ENCODE measurements at regions not wholly inside any gene's neighbourhood (a gene's known extent, or its start where the extent isn't known, plus 50 kb on each side); places are given as distances from the start of the nearest gene placed in this dataset.
"Not testable (repeated sequence)": the region's sequence is repeated elsewhere in the genome, so short reads cannot be mapped to it uniquely, and the experiment has no call there.

DNA sequence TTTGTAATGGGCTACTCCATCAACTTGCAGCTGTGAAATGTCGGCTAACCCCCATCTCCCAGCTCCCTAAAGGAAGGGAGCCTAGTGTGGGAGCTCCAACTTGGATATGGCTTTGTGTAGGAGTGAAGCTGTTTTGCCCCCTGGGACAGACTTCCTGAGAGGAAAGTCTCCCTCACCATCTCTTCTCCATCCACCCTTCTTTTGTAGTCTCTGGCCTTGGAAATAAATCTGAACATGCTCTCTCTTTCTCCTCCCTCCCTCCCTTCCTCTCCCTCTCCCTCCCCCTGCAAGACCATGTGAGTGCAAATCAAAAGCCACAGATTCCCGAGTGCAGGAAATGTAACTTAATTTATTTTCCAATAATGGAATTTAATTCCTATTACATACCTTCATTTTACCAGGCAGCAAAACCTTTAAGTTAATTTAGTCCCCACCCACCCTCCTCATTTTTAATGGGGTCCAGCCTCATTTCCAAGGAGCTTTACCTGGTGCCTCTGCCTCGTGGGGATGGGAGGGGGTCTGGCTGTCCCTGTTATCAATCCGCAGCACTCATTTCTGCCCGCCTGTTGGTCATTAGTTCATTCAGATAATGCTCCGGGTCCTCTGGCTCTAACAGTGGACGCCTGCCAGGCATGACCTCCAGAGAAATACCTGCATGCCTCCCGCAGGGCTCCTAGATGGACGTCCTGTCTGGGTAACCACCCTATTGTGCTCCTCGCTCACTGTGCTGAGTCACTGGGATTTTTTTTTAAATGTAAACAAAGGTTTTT, 122.9 kb upstream of the TAF11L2 start:
- dilution Hi-C loops (cut with MboI; ENCODE audit: extremely low pct_ligation_motif_present, low sequenced_read_pairs) = no loop called here
- H3K9me3 ChIP-seq (replicated peaks; ENCODE audit: control insufficient read depth, insufficient read depth, low read length) = no peaks in the 10 kb centered on the region
- no peak overlapping the region for H2AFZ ChIP-seq (ENCODE audit: low read depth, low read length)
- FAIRE-seq (no peak), DNase-seq (ENCODE audit: low read depth, low spot score) (no peak)
- no peak overlapping the region for H3K9ac ChIP-seq (replicated peaks; ENCODE audit: extremely low read depth, insufficient read depth, low read length)
- H4K20me1 ChIP-seq (replicated peaks; ENCODE audit: control insufficient read depth, extremely low read depth, insufficient read depth, low read length) = no peaks in the 10 kb centered on the region
- H3K27me3 ChIP-seq (ENCODE audit: control insufficient read depth in 2 of 2, insufficient read depth in 2 of 2, low read length in 2 of 2) = peaks cover 0 to 2% of the 10 kb centered on the region in 2 experiments
- no peak overlapping the region for H3K27ac ChIP-seq (ENCODE audit: insufficient read depth, low read depth, low read length)
- no peaks in the 10 kb centered on the region for H3K9me1 ChIP-seq (replicated peaks; ENCODE audit: control insufficient read depth, extremely low read depth, insufficient read depth, low read length)
- no TSS peak for BruUV-seq (replicated peaks)
- ChIA-PET CTCF (no interaction called here), POLR2A (no interaction called here)
- intact Hi-C loops (cut with micrococcal nuclease) = no loop called here
- H3K36me3 ChIP-seq (ENCODE audit: control insufficient read depth in 2 of 2, extremely low read depth in 1 of 2, insufficient read depth in 2 of 2, low read length in 2 of 2) = no peaks in the 10 kb centered on the region
- no peak for TF ChIP-seq POLR2AphosphoS5 (IDR thresholded peaks at IDR 0.05; ENCODE audit: insufficient read depth, low read depth, low read length)
- TF ChIP-seq, protein P1, sequence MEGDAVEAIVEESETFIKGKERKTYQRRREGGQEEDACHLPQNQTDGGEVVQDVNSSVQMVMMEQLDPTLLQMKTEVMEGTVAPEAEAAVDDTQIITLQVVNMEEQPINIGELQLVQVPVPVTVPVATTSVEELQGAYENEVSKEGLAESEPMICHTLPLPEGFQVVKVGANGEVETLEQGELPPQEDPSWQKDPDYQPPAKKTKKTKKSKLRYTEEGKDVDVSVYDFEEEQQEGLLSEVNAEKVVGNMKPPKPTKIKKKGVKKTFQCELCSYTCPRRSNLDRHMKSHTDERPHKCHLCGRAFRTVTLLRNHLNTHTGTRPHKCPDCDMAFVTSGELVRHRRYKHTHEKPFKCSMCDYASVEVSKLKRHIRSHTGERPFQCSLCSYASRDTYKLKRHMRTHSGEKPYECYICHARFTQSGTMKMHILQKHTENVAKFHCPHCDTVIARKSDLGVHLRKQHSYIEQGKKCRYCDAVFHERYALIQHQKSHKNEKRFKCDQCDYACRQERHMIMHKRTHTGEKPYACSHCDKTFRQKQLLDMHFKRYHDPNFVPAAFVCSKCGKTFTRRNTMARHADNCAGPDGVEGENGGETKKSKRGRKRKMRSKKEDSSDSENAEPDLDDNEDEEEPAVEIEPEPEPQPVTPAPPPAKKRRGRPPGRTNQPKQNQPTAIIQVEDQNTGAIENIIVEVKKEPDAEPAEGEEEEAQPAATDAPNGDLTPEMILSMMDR (IDR thresholded peaks at IDR 0.05; ENCODE audit: extremely low read depth in 1 of 2, insufficient read depth in 1 of 2, low read depth in 1 of 2, low read length in 2 of 2) = no peak
- no peak for TF ChIP-seq MAX (IDR thresholded peaks at IDR 0.05; ENCODE audit: insufficient read depth, insufficient read length)
- no peak for TF ChIP-seq EZH2 (IDR thresholded peaks at IDR 0.05; ENCODE audit: borderline replicate concordance, low read depth, low read length, severe bottlenecking)
- no peak for TF ChIP-seq GATA2 (IDR thresholded peaks at IDR 0.05; ENCODE audit: insufficient read depth, insufficient read length, low read depth, low read length)
- no peak for TF ChIP-seq JUN (IDR thresholded peaks at IDR 0.05; ENCODE audit: borderline replicate concordance, insufficient read depth, insufficient read length, low read depth)
- TF ChIP-seq POLR2A (IDR thresholded peaks at IDR 0.05; ENCODE audit: low read depth, low read length) = no peak
- no peak for TF ChIP-seq FOS (IDR thresholded peaks at IDR 0.05; ENCODE audit: borderline replicate concordance, insufficient read depth, low read length)
- TF ChIP-seq MYC (IDR thresholded peaks at IDR 0.05; ENCODE audit: low read depth, low read length) = no peak
- no peaks in the 10 kb centered on the region for H3K79me2 ChIP-seq (ENCODE audit: control insufficient read depth, insufficient read depth, low read length)
- no peaks in the 10 kb centered on the region for H3K4me1 ChIP-seq (ENCODE audit: control insufficient read depth, extremely low read depth, insufficient read depth, low read length)
- no peak overlapping the region for H3K4me3 ChIP-seq (replicated peaks in 1 of 3; ENCODE audit: insufficient read depth in 1 of 3, low read depth in 1 of 3, low read length in 3 of 3)
- H3K4me2 ChIP-seq (ENCODE audit: insufficient read depth, low read length) = no peak overlapping the region

GRCh38 chr5:17375886-17376285, 122.1 kb upstream of the TAF11L2 start:
- H3K4me3 ChIP-seq (replicated peaks in 1 of 3; ENCODE audit: insufficient read depth in 1 of 3, low read depth in 1 of 3, low read length in 3 of 3); CTCF ChIA-PET; DNase-seq (ENCODE audit: low read depth, low spot score); H3K4me2 ChIP-seq (ENCODE audit: insufficient read depth, low read length); H3K27me3 ChIP-seq (ENCODE audit: control insufficient read depth in 2 of 2, insufficient read depth in 2 of 2, low read length in 2 of 2); BruUV-seq (replicated peaks); POLR2A ChIA-PET; H3K36me3 ChIP-seq (ENCODE audit: control insufficient read depth in 2 of 2, extremely low read depth in 1 of 2, insufficient read depth in 2 of 2, low read length in 2 of 2); H3K4me1 ChIP-seq (ENCODE audit: control insufficient read depth, extremely low read depth, insufficient read depth, low read length); H2AFZ ChIP-seq (ENCODE audit: low read depth, low read length); H3K27ac ChIP-seq (ENCODE audit: insufficient read depth, low read depth, low read length); H3K9me3 ChIP-seq (replicated peaks; ENCODE audit: control insufficient read depth, insufficient read depth, low read length); H3K9ac ChIP-seq (replicated peaks; ENCODE audit: extremely low read depth, insufficient read depth, low read length); H3K9me1 ChIP-seq (replicated peaks; ENCODE audit: control insufficient read depth, extremely low read depth, insufficient read depth, low read length); H4K20me1 ChIP-seq (replicated peaks; ENCODE audit: control insufficient read depth, extremely low read depth, insufficient read depth, low read length); FAIRE-seq; H3K79me2 ChIP-seq (ENCODE audit: control insufficient read depth, insufficient read depth, low read length); intact Hi-C loops (cut with micrococcal nuclease); dilution Hi-C loops (cut with MboI; ENCODE audit: extremely low pct_ligation_motif_present, low sequenced_read_pairs): not testable (repeated sequence)
